Prostate gland (tissue), 2 donors: ENCODE measurements at regions not wholly inside any gene's neighbourhood (a gene's known extent, or its start where the extent isn't known, plus 50 kb on each side); places are given as distances from the start of the nearest gene placed in this dataset.

Experiments used
- DNase-seq: peaks from one replicate; pipeline ENCODE4 v3.0.0-alpha.2; 2019; ENCODE audit warnings: low spot score
- H3K27ac ChIP-seq, 2 donors: fragments of 200-600 bp; sonication (generic); 2 replicates each; pipeline ENCODE4 v1.5.1; 2017 to 2019
- H3K27me3 ChIP-seq: fragments of 200-600 bp; sonication (generic); replicated peaks from 2 replicates; pipeline ENCODE4 v1.5.1; 2019; ENCODE audit not compliant: insufficient read depth
- H3K36me3 ChIP-seq, 2 donors: fragments of 200-600 bp; sonication (generic); 1 replicate in 1 of 2; 2 replicates in 1 of 2; pipeline versions ENCODE4 v1.5.1 to v1.8.1; 2017 to 2019
- H3K4me1 ChIP-seq: fragments of 200-600 bp; sonication (generic); replicated peaks from 2 replicates; pipeline ENCODE4 v1.5.1; 2019
- H3K4me3 ChIP-seq, 2 donors: fragments of 200-600 bp; sonication (generic); 2 replicates each; pipeline ENCODE4 v1.5.1; 2017 to 2019
- H3K9me3 ChIP-seq: fragments of 200-600 bp; sonication (generic); 2 replicates; pipeline ENCODE4 v1.5.1; 2017
- POLR2A ChIP-seq: fragments of 450-650 bp; IDR thresholded peaks from one replicate; pipeline ENCODE4 v1.6.1; 2016; ENCODE audit warnings: antibody characterized with exemption, mild to moderate bottlenecking
- POLR2AphosphoS5 ChIP-seq: sonication (generic); formaldehyde crosslinking; IDR thresholded peaks from one replicate; pipeline ENCODE4 v1.6.1; 2017; ENCODE audit warnings: antibody characterized with exemption
- WGBS: methylation state at CpG from one replicate; pipeline ENCODE4 v1.1.5; 2018; 5-methylcytosine and 5-hydroxymethylcytosine counted together
- intact Hi-C: fragments of 100-400 bp; cut with DNase I; formaldehyde crosslinking; loops from one replicate; pipeline ENCODE4 v1.14.2; 2022
- TF ChIP-seq, protein P1 (sequence below), 4 experiments: fragments of 200-600 bp in 2 of 4; fragments of 450-650 bp in 2 of 4; sonication (generic) in 2 of 4; IDR thresholded peaks; 1 replicate in 3 of 4; 2 replicates in 1 of 4; pipeline ENCODE4 v1.5.1; 2016 to 2019; ENCODE audit warnings: antibody characterized with exemption in 4 of 4, mild to moderate bottlenecking in 2 of 4, moderate library complexity in 2 of 4

- Histone ChIP-seq H3K27ac (no peak overlapping the region), H3K9me3 (no peaks in the 10 kb centered on the region), H3K4me1 (no peaks in the 10 kb centered on the region), H3K36me3 (no peaks in the 10 kb centered on the region), H3K27me3 (no peaks in the 10 kb centered on the region), H3K4me3 (no peak overlapping the region)
- 93% methylated on average over 1 of the region's 1 CpG for WGBS
- TF ChIP-seq POLR2AphosphoS5 = no peak
- no peak for TF ChIP-seq POLR2A
- TF ChIP-seq, protein P1, sequence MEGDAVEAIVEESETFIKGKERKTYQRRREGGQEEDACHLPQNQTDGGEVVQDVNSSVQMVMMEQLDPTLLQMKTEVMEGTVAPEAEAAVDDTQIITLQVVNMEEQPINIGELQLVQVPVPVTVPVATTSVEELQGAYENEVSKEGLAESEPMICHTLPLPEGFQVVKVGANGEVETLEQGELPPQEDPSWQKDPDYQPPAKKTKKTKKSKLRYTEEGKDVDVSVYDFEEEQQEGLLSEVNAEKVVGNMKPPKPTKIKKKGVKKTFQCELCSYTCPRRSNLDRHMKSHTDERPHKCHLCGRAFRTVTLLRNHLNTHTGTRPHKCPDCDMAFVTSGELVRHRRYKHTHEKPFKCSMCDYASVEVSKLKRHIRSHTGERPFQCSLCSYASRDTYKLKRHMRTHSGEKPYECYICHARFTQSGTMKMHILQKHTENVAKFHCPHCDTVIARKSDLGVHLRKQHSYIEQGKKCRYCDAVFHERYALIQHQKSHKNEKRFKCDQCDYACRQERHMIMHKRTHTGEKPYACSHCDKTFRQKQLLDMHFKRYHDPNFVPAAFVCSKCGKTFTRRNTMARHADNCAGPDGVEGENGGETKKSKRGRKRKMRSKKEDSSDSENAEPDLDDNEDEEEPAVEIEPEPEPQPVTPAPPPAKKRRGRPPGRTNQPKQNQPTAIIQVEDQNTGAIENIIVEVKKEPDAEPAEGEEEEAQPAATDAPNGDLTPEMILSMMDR (IDR thresholded peaks at IDR 0.05) = no peak
- no peak for DNase-seq
- intact Hi-C loops = no loop called here
Measured at GRCh38 chr7:148939128-148939755, 55.2 kb upstream of the EZH2 start.

DNA sequence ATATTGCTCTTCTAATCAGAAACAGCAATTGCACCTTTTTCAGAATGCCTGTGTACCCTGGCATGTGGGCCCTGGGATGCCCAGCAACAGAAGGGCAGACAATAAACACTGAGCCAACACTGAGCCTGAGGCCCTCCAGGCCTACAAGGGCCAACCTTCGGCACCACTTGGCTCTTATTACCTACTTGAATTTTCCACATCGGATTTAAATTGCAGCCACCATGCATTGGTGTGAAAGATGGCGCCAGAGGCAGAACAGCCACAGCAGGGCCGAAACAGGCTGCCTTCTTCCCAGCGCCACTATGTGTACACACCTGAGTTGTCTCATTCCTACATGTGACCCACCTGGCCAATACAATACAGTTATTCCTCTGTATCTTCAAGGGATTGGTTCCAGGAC is 51.4 kb upstream of the EZH2 start:
- H3K27ac ChIP-seq = no peak overlapping the region
- intact Hi-C loops = no loop called here
- no peak for DNase-seq
- no peaks in the 10 kb centered on the region for H3K27me3 ChIP-seq
- no peaks in the 10 kb centered on the region for H3K4me1 ChIP-seq
- H3K9me3 ChIP-seq = no peaks in the 10 kb centered on the region
- TF ChIP-seq POLR2AphosphoS5 = no peak
- no peak for TF ChIP-seq POLR2A
- TF ChIP-seq, protein P1 (IDR thresholded peaks at IDR 0.05) = no peak
- 93% methylated on average over 5 of the region's 5 CpGs for WGBS
- no peaks in the 10 kb centered on the region for H3K36me3 ChIP-seq
- H3K4me3 ChIP-seq = no peak overlapping the region
